Activated naive CD8-positive, alpha-beta T cell treated with anti-CD3 and anti-CD28 coated beads, Interleukin-2, amount 10 ng/mL, durations not matched to agents 7 days and 5 days (primary cell): ENCODE measurements at regions not wholly inside any gene's neighbourhood (a gene's known extent, or its start where the extent isn't known, plus 50 kb on each side); places are given as distances from the start of the nearest gene placed in this dataset.

Experiments
- ATAC-seq: fragments of 150-1000 bp; cut with Tn5 transposase; one replicate; pipeline ENCODE4 v1.10.0; 2021; ENCODE audit warnings: low read depth, moderate library complexity
- POLR2A ChIA-PET: fragments of 350-600 bp; sonication (Branson Sonifier 250); formaldehyde crosslinking; loops from one replicate; lab custom pipeline; 2021; ENCODE audit warnings: antibody characterized with exemption; lab: Charles Lee
- DNase-seq: peaks from one replicate; pipeline ENCODE4 v3.0.0; 2021
- H3K27ac Mint-ChIP-seq: one replicate; pipeline ENCODE4 v1.8.0; 2022; ENCODE audit warnings: mild to moderate bottlenecking, mixed read lengths
- H3K27me3 Mint-ChIP-seq: one replicate; pipeline ENCODE4 v1.8.0; 2022; ENCODE audit warnings: mild to moderate bottlenecking, moderate library complexity, mixed read lengths
- H3K36me3 Mint-ChIP-seq: one replicate; pipeline ENCODE4 v1.8.0; 2021; ENCODE audit warnings: mild to moderate bottlenecking, mixed read lengths
- H3K4me1 Mint-ChIP-seq: one replicate; pipeline ENCODE4 v1.8.0; 2021; ENCODE audit warnings: mixed read lengths
- H3K4me3 Mint-ChIP-seq: one replicate; pipeline ENCODE4 v1.8.0; 2022; ENCODE audit warnings: mild to moderate bottlenecking, moderate library complexity, mixed read lengths
- H3K9me3 Mint-ChIP-seq: one replicate; pipeline ENCODE4 v1.8.0; 2021; ENCODE audit warnings: mixed read lengths

- Mint-ChIP-seq H3K36me3 (no peaks in the 10 kb centered on the region), H3K4me3 (no peak overlapping the region), H3K9me3 (no peaks in the 10 kb centered on the region), H3K4me1 (no peaks in the 10 kb centered on the region), H3K27ac (no peak overlapping the region), H3K27me3 (peaks cover 12% of the 10 kb centered on the region)
- POLR2A ChIA-PET: no interaction called here
- DNase-seq (no peak), ATAC-seq (no peak)
These were observed 51.6 kb upstream of the KCND3 start for GRCh38 chr1:112040891-112041740.

DNA sequence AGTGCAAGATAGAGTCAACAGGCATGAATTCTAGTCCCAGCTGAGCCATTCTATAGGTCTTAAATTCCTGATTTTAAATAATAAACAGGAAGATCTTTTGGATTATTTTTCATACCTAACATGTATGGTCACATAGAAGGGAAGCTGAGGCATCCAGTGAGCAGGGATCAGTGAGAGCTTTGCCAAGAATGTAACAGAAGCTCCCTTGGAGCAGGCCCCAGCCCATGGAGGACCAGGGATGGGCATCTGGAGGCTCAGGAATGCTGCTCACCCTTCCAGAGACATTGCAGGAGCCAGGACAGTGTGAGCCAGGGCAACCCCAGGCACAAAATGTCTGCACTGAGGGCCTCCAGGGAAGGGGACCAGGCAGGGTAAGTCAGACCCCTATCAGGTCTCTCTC lies 54.4 kb upstream of the KCND3 start:
- Mint-ChIP-seq H3K4me1 (no peaks in the 10 kb centered on the region), H3K36me3 (no peaks in the 10 kb centered on the region), H3K27ac (no peak overlapping the region), H3K27me3 (peaks cover 8% of the 10 kb centered on the region), H3K9me3 (no peaks in the 10 kb centered on the region), H3K4me3 (no peak overlapping the region)
- DNase-seq (no peak), ATAC-seq (no peak)
- POLR2A ChIA-PET: no interaction called here

GRCh38 chr1:112044745-112045144 lies 55.3 kb upstream of the KCND3 start:
- no peak for ATAC-seq
- peaks cover 8% of the 10 kb centered on the region for H3K27me3 Mint-ChIP-seq
- H3K4me1 Mint-ChIP-seq: no peaks in the 10 kb centered on the region
- H3K36me3 Mint-ChIP-seq: no peaks in the 10 kb centered on the region
- POLR2A ChIA-PET: no interaction called here
- no peak for DNase-seq
- no peaks in the 10 kb centered on the region for H3K9me3 Mint-ChIP-seq
- H3K27ac Mint-ChIP-seq: no peak overlapping the region
- no peak overlapping the region for H3K4me3 Mint-ChIP-seq

DNA sequence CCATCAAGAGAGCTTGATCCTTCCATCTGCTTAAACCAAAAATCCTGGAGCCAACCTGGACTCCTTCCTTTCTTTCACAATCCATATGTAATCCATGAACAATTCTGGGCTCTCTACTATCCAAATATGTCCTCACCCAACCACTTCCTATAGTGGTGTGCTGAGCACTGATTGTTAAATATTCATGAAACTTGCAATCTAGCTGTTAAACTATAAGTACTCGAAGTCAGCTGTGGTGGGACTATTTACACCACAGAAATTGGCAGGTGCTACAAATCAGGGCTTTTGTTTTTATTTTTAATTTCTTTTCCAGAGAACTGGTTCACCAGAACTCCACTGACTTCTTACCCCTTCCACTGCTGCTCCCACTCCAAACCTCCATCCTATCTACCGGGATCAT lies 57.2 kb upstream of the KCND3 start:
- Mint-ChIP-seq H3K36me3 (no peaks in the 10 kb centered on the region), H3K27ac (no peak overlapping the region), H3K27me3 (peaks cover 8% of the 10 kb centered on the region), H3K4me3 (no peak overlapping the region), H3K9me3 (no peaks in the 10 kb centered on the region), H3K4me1 (no peaks in the 10 kb centered on the region)
- POLR2A ChIA-PET: no interaction called here
- no peak for DNase-seq
- ATAC-seq: no peak

DNA sequence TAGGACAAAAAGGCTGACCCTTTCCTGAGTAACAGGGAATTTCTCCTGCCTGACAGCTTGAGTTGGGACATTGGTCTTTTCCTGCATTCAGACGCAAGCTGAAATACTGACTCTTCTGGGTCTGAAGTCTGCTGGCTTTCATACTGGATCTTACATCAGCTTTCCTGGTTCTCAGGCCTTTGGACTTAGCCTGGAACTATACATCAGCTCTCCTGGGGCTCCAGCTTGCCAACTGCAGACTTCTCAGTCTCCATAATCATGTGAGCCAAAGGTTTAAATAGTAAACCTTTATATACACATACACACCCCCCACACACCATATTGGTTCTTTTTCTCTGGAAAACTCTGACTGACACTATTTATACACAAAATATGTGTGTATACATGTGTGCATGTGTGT lies 59.0 kb upstream of the KCND3 start:
- ATAC-seq (no peak), DNase-seq (no peak)
- Mint-ChIP-seq H3K36me3 (no peaks in the 10 kb centered on the region), H3K4me3 (no peak overlapping the region), H3K9me3 (no peaks in the 10 kb centered on the region), H3K4me1 (no peaks in the 10 kb centered on the region), H3K27ac (no peak overlapping the region), H3K27me3 (peaks cover 7% of the 10 kb centered on the region)
- POLR2A ChIA-PET: no interaction called here

DNA sequence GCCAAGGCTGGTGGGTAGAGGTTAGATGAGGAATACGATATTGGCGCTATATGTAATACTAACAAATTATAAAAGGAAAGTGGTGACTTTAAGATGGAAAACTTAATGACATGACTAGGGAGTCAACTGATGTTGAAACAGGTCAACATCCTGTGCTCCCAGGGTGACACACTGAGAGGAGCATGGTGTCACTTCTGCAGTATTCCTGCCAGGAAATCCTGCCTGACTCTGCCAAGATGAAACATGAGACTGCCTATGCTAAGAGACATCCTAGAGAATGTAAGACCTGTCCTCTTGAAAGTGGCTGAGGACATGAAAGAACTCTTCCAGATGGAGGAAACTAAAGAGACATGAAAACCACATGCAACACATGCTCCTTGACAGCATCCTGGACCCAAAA lies 65.0 kb upstream of the KCND3 start:
- no peak for DNase-seq
- POLR2A ChIA-PET: no interaction called here
- Mint-ChIP-seq H3K36me3 (no peaks in the 10 kb centered on the region), H3K27ac (no peak overlapping the region), H3K9me3 (no peaks in the 10 kb centered on the region), H3K4me1 (no peaks in the 10 kb centered on the region), H3K27me3 (peaks cover 8% of the 10 kb centered on the region), H3K4me3 (no peak overlapping the region)
- ATAC-seq: no peak

DNA sequence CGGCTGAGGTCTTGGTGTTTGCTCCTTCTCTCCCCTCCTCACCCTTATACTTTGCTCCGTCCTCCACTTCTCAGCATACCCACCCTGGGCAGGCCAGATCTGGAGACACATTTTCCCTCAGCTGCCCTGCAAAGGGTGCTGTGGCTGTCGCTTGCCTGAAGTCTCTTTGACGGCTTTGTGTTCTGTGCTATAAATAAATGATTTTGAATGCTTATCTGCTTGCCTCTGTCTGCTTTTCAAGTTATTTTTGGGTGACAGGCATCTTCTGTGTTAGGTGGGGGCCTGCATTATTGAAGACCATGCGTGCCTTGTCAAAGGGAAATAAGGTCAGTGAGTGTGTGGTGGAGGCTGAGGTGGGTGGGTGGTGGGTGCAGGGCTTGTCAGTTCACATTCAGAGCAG lies 66.9 kb upstream of the KCND3 start:
- no peak for ATAC-seq

DNA sequence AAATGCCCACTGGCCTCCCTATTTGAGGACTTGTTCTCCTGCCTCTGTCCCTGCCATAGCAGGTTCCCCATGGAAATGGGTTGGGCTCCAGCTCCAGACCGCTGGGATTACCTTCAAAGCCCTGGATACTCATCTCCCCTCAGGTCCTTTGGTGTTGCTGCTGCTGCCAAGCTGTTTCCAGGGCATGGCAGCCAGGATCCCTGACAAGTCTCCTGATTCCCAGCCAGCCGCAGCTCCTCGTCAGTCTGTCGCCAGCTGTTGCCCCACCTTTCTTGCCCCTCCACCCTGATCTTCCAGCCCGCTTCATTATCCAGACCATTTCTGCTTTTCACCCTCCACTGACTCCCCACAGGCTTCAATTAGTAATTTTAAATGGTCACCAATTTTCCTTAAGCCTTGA lies 68.3 kb upstream of the KCND3 start:
- no peak for DNase-seq
- POLR2A ChIA-PET: no interaction called here
- Mint-ChIP-seq H3K9me3 (no peaks in the 10 kb centered on the region), H3K36me3 (no peaks in the 10 kb centered on the region), H3K4me1 (no peaks in the 10 kb centered on the region), H3K27me3 (peaks cover 8% of the 10 kb centered on the region), H3K4me3 (no peak overlapping the region), H3K27ac (no peak overlapping the region)
- no peak for ATAC-seq

More for the DNA sequence above, 66.9 kb upstream of the KCND3 start:
- POLR2A ChIA-PET: no interaction called here
- Mint-ChIP-seq H3K27me3 (peaks cover 8% of the 10 kb centered on the region), H3K9me3 (no peaks in the 10 kb centered on the region), H3K36me3 (no peaks in the 10 kb centered on the region), H3K4me1 (no peaks in the 10 kb centered on the region), H3K27ac (no peak overlapping the region), H3K4me3 (no peak overlapping the region)
- no peak for DNase-seq

DNA sequence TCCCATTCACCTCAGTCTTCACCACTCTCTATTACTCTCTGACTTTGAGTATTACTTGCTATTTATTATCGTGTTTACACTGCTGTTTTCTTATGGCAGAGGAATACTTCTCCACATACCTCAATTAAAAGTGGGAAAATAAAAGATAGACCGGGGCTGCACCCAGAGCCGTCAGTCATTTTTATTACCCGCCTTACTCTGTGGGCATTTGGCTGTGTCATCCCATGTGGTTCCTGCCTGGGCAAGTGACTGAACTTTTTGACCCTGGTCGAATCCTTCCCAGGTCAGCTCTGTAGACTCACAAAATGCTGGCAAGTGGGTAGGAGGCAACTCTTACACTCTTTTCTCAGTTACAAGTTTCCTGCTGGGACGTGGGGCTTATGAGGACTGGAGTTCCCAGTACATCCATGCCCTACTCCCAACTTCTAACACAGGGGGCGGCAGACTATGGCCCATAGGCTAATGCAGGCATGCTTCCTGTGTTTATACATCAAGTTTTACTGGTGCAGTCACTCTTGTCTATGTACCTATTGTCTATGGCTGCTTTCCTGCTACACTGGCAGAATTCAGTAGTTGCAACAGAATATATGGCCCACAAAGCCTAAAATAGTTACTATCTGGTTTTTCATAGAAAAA lies 69.5 kb upstream of the KCND3 start:
- Mint-ChIP-seq H3K27me3 (peaks cover 11% of the 10 kb centered on the region), H3K4me1 (no peaks in the 10 kb centered on the region), H3K36me3 (no peaks in the 10 kb centered on the region), H3K4me3 (no peak overlapping the region), H3K27ac (no peak overlapping the region), H3K9me3 (no peaks in the 10 kb centered on the region)
- POLR2A ChIA-PET: no interaction called here
- DNase-seq: no peak
- no peak for ATAC-seq

DNA sequence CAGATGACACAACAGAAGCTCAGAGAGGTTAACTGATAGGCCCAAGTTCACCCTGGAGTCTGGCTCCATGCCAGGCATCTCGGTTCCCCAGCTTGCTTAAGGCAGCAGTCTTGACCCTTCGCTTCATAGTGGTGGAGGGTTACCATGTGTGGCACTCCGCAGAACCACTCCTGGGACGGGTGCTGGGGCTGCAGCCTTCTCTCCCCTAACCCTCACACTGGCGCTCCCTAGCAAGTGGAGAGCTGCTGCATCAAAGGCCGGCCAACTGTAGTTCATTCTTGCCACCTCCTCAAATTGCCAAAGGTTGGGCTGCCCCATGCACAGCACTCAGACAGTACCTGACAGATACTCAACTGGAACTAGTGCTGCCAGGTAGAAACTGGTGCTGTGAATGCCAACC lies 70.2 kb upstream of the KCND3 start:
- H3K36me3 Mint-ChIP-seq: no peaks in the 10 kb centered on the region
- no peak overlapping the region for H3K27ac Mint-ChIP-seq
- ATAC-seq (no peak), DNase-seq (no peak)
- POLR2A ChIA-PET: no interaction called here
- H3K4me3 Mint-ChIP-seq: no peak overlapping the region
- H3K27me3 Mint-ChIP-seq: peaks cover 11% of the 10 kb centered on the region
- no peaks in the 10 kb centered on the region for H3K4me1 Mint-ChIP-seq
- H3K9me3 Mint-ChIP-seq: no peaks in the 10 kb centered on the region

DNA sequence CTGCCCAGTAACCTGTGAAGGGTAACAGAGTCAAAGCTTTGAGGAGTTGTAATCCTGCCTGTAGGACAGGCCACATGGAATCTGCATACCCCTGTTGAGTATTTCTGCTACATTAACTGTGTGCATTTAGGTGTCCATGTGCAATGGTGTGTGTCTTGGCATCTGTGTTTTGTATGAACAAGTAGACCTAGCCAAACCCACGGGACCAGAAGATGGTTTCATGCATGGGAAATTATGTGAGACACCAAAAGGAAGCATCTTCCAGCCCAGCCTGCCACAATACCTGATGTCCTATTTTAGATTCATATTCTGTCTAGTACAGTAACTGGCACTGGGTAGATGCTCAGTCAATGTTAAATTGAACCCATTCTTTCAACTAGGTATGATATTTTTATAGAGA lies 70.8 kb upstream of the KCND3 start:
- H3K27ac Mint-ChIP-seq: no peak overlapping the region
- H3K36me3 Mint-ChIP-seq: no peaks in the 10 kb centered on the region
- no peak overlapping the region for H3K4me3 Mint-ChIP-seq
- ATAC-seq (no peak), DNase-seq (no peak)
- H3K27me3 Mint-ChIP-seq: peaks cover 9% of the 10 kb centered on the region
- POLR2A ChIA-PET: no interaction called here
- no peaks in the 10 kb centered on the region for H3K4me1 Mint-ChIP-seq
- H3K9me3 Mint-ChIP-seq: no peaks in the 10 kb centered on the region

DNA sequence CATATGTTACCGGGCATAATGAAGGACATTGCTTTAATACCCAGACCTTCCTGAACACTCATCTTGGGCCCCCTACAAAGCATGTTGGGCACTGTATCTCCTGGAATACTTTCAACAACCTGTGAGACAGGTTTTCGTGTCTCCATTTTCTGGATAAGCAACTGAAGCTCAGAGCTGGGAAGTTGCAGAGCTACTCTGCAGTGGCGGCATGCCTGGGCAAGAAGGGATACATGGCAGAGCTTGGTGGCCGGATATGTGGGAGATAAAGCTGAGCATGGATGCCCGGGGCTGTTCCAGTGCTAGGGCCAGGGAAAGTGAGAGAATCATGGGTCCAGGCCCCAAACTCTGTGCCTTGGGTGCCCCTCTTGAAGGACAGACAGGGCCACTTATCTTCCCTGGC lies 71.6 kb upstream of the KCND3 start:
- Mint-ChIP-seq H3K4me1 (no peaks in the 10 kb centered on the region), H3K27ac (no peak overlapping the region), H3K9me3 (no peaks in the 10 kb centered on the region), H3K4me3 (no peak overlapping the region), H3K27me3 (peaks cover 8% of the 10 kb centered on the region), H3K36me3 (no peaks in the 10 kb centered on the region)
- ATAC-seq (no peak), DNase-seq (no peak)
- POLR2A ChIA-PET: no interaction called here

DNA sequence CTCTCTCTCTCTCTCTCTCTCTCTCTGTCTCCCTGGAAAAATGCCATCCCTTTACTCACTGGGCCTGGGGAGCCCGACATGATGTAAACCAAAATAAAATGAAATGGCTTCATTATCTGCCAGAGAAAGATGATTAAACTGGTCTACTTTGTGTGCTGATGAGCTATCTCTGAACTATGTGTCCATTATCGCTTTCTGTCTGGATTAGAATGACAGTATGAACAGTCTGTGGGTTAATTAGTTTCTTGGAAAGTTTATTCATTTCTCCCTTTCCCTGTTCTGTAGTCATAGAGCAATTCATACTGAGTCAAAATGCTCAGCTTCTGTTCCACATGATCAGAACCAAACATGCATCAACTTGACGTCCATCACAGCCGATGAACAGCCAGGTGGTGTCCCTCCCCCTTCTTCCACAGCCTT lies 72.4 kb upstream of the KCND3 start:
- no peak for DNase-seq
- ATAC-seq: no peak
- Mint-ChIP-seq H3K36me3 (no peaks in the 10 kb centered on the region), H3K4me3 (no peak overlapping the region), H3K27me3 (peaks cover 8% of the 10 kb centered on the region), H3K4me1 (no peaks in the 10 kb centered on the region), H3K9me3 (no peaks in the 10 kb centered on the region), H3K27ac (no peak overlapping the region)
- POLR2A ChIA-PET: no interaction called here
